A549 (cell line): ENCODE measurements at regions not wholly inside any gene's neighbourhood (a gene's known extent, or its start where the extent isn't known, plus 50 kb on each side); places are given as distances from the start of the nearest gene placed in this dataset.

Source experiments
- ATAC-seq, 2 experiments: fragments of 200-7000 bp in 1 of 2; fragments of >200 bp in 1 of 2; cut with Nextera tagmentation in 1 of 2; cut with Tn5 transposase in 1 of 2; 3 replicates each; pipeline versions ENCODE4 v1.8.0 to v1.9.1; 2018 to 2020; ENCODE audit warnings: mild to moderate bottlenecking in 1 of 2, moderate library complexity in 1 of 2
- CTCF ChIA-PET: fragments of 300-600 bp; sonication (Branson Sonifier 250); formaldehyde crosslinking; extraction: SDS; loops from one replicate; lab custom pipeline; 2021; ENCODE audit warnings: antibody characterized with exemption, inconsistent platforms; lab: Yijun Ruan, JAX
- POLR2A ChIA-PET: fragments of 350-600 bp; formaldehyde crosslinking; extraction: SDS; loops from one replicate; lab custom pipeline; 2021; ENCODE audit warnings: antibody characterized with exemption, inconsistent platforms; lab: Yijun Ruan, JAX
- DNase-seq, 2 experiments: peaks; one replicate each; pipeline versions ENCODE4 v3.0.0 to v3.0.0-alpha.2; 2011 to 2016; ENCODE audit warnings: low read depth in 1 of 2, low spot score in 1 of 2
- FAIRE-seq: peaks from 2 replicates; lab custom pipeline; 2011; peaks lifted over from hg19 to GRCh38; lab: Jason Lieb, UNC
- H3K27ac ChIP-seq, 2 experiments: fragments of >200 bp; sonication (Bioruptor Twin); formaldehyde crosslinking; 3 replicates each; pipeline ENCODE4 v1.5.1; 2016 to 2017
- H3K4me1 ChIP-seq: fragments of >200 bp; sonication (Bioruptor Twin); formaldehyde crosslinking; 3 replicates; pipeline ENCODE4 v1.6.1; 2016
- H3K4me2 ChIP-seq: fragments of >200 bp; sonication (Bioruptor Twin); formaldehyde crosslinking; 3 replicates; pipeline ENCODE4 v1.6.1; 2016
- H3K4me3 ChIP-seq: fragments of >200 bp; sonication (Bioruptor Twin); formaldehyde crosslinking; 3 replicates; pipeline ENCODE4 v1.5.1; 2016
- H3K9me3 ChIP-seq: fragments of >200 bp; sonication (Bioruptor Twin); formaldehyde crosslinking; 3 replicates; pipeline ENCODE4 v1.6.1; 2016
- CEBPB ChIP-seq, 2 experiments: fragments of >200 bp in 1 of 2; sonication (Bioruptor Twin) in 1 of 2; formaldehyde crosslinking in 1 of 2; IDR thresholded peaks; 2 replicates each; pipeline ENCODE4 v1.6.1; 2012 to 2016
- CHD2 ChIP-seq: fragments of 150-350 bp; IDR thresholded peaks from 2 replicates; pipeline ENCODE4 v1.6.1; 2014; ENCODE audit warnings: low read length; ENCODE audit not compliant: partially characterized antibody
- CHD4 ChIP-seq: fragments of 200-600 bp; sonication (generic); IDR thresholded peaks from 2 replicates; pipeline ENCODE4 v1.6.1; 2016; ENCODE audit warnings: antibody characterized with exemption, mild to moderate bottlenecking, borderline replicate concordance
- E2F6 ChIP-seq: IDR thresholded peaks from 2 replicates; pipeline ENCODE4 v1.6.1; 2012; ENCODE audit warnings: low read depth, borderline replicate concordance
- EHF ChIP-seq: fragments of 250-450 bp; sonication (Bioruptor Pico); IDR thresholded peaks from 2 replicates; pipeline ENCODE4 v1.5.0; 2020; ENCODE audit warnings: mild to moderate bottlenecking
- EP300 ChIP-seq, 2 experiments: fragments of >200 bp; sonication (Bioruptor Twin); formaldehyde crosslinking; IDR thresholded peaks; 2 replicates in 1 of 2; 3 replicates in 1 of 2; pipeline ENCODE4 v1.6.1; 2016 to 2017
- ESRRA ChIP-seq: fragments of 150-350 bp; IDR thresholded peaks from 2 replicates; pipeline ENCODE4 v1.6.1; 2014; ENCODE audit warnings: mild to moderate bottlenecking, low read length, borderline replicate concordance
- FOXS1 ChIP-seq: fragments of 250-450 bp; sonication (Bioruptor Pico); IDR thresholded peaks from 2 replicates; pipeline ENCODE4 v1.5.0; 2020; ENCODE audit warnings: mild to moderate bottlenecking, moderate library complexity
- GATA3 ChIP-seq: IDR thresholded peaks from 2 replicates; pipeline ENCODE4 v1.6.1; 2012; ENCODE audit warnings: borderline replicate concordance
- HMGXB4 ChIP-seq: fragments of 250-450 bp; sonication (Bioruptor Pico); IDR thresholded peaks from 2 replicates; pipeline ENCODE4 v1.5.0; 2021; ENCODE audit warnings: mild to moderate bottlenecking, moderate library complexity, borderline replicate concordance
- JUN ChIP-seq, 2 experiments: fragments of >200 bp; sonication (Bioruptor Twin); formaldehyde crosslinking; IDR thresholded peaks; 2 replicates in 1 of 2; 3 replicates in 1 of 2; pipeline ENCODE4 v1.6.1; 2016 to 2017
- JUNB ChIP-seq: fragments of >200 bp; sonication (Bioruptor Twin); formaldehyde crosslinking; IDR thresholded peaks from 2 replicates; pipeline ENCODE4 v1.6.1; 2016
- KDM5A ChIP-seq: fragments of 200-600 bp; sonication (generic); IDR thresholded peaks from 2 replicates; pipeline ENCODE4 v1.6.1; 2016; ENCODE audit warnings: antibody characterized with exemption, mild to moderate bottlenecking
- MAFK ChIP-seq: fragments of 450-650 bp; IDR thresholded peaks from 2 replicates; pipeline ENCODE4 v1.6.1; 2014; ENCODE audit not compliant: partially characterized antibody
- MAZ ChIP-seq: fragments of 150-350 bp; IDR thresholded peaks from 2 replicates; pipeline ENCODE4 v1.6.1; 2014; ENCODE audit warnings: antibody characterized with exemption, low read depth, low read length, borderline replicate concordance
- MYC ChIP-seq: IDR thresholded peaks from 2 replicates; pipeline ENCODE4 v1.6.1; 2012; ENCODE audit warnings: mild to moderate bottlenecking, inconsistent platforms, low read length, improper control_type of control experiment, borderline replicate concordance
- NFE2L2 ChIP-seq: fragments of 150-350 bp; conservative IDR thresholded peaks from 2 replicates; pipeline ENCODE4 v1.6.1; 2014; ENCODE audit warnings: low read length
- NR3C1 ChIP-seq: fragments of >200 bp; sonication (Bioruptor Twin); formaldehyde crosslinking; IDR thresholded peaks from 3 replicates; pipeline ENCODE4 v1.6.1; 2017
- POLR2A ChIP-seq: IDR thresholded peaks from 2 replicates; pipeline ENCODE4 v1.6.1; 2012; ENCODE audit warnings: mild to moderate bottlenecking, low read length
- RAD21 ChIP-seq, 2 experiments: fragments of >200 bp in 1 of 2; sonication (Bioruptor Twin) in 1 of 2; formaldehyde crosslinking in 1 of 2; IDR thresholded peaks in 1 of 2; conservative IDR thresholded peaks in 1 of 2; 2 replicates in 1 of 2; 3 replicates in 1 of 2; pipeline ENCODE4 v1.6.1; 2012 to 2018; ENCODE audit warnings: inconsistent platforms in 1 of 2
- RARB ChIP-seq: fragments of 250-450 bp; sonication (Bioruptor Pico); IDR thresholded peaks from 2 replicates; pipeline ENCODE4 v1.8.0; 2021; ENCODE audit warnings: mild to moderate bottlenecking, moderate library complexity
- RFX5 ChIP-seq: fragments of 450-650 bp; IDR thresholded peaks from 2 replicates; pipeline ENCODE4 v1.7.1; 2014; ENCODE audit warnings: antibody characterized with exemption, mild to moderate bottlenecking, moderate library complexity
- SMC3 ChIP-seq: fragments of >200 bp; sonication (Bioruptor Twin); formaldehyde crosslinking; IDR thresholded peaks from 3 replicates; pipeline ENCODE4 v1.6.1; 2018; ENCODE audit warnings: inconsistent platforms
- SREBF2 ChIP-seq: fragments of 450-650 bp; IDR thresholded peaks from 2 replicates; pipeline ENCODE4 v1.6.1; 2014; ENCODE audit warnings: mild to moderate bottlenecking, moderate library complexity
- ZC3H11A ChIP-seq: fragments of 450-650 bp; IDR thresholded peaks from 2 replicates; pipeline ENCODE4 v1.6.1; 2014; ENCODE audit warnings: antibody characterized with exemption, mild to moderate bottlenecking
- ZFP36 ChIP-seq: fragments of 450-650 bp; IDR thresholded peaks from 2 replicates; pipeline ENCODE4 v1.6.1; 2014; ENCODE audit warnings: borderline replicate concordance; ENCODE audit not compliant: partially characterized antibody
- ZNF302 ChIP-seq: fragments of 250-450 bp; sonication (Bioruptor Pico); IDR thresholded peaks from 2 replicates; pipeline ENCODE4 v1.9.0; 2021; ENCODE audit warnings: inconsistent platforms, mild to moderate bottlenecking, moderate library complexity
- WGBS: methylation state at CpG from one replicate; pipeline ENCODE4 v1.1.6; 2017; ENCODE audit errors: missing lambda C conversion rate; 5-methylcytosine and 5-hydroxymethylcytosine counted together
- TF ChIP-seq, protein P1 (sequence below): fragments of 150-350 bp; IDR thresholded peaks from 2 replicates; pipeline ENCODE4 v1.6.1; 2014; ENCODE audit warnings: low read depth, mild to moderate bottlenecking, low read length
- TF ChIP-seq, protein P2 (sequence below): fragments of 200-600 bp; sonication (generic); IDR thresholded peaks from 2 replicates; pipeline ENCODE4 v1.6.1; 2016; ENCODE audit warnings: antibody characterized with exemption, mild to moderate bottlenecking, moderate library complexity

GRCh38 chr18:57278933-57279332 lies 73.4 kb upstream of the ST8SIA3 start:
- ATAC-seq (no peak), FAIRE-seq (no peak), DNase-seq (no peak)
- Histone ChIP-seq H3K4me2 (no peak overlapping the region), H3K9me3 (no peaks in the 10 kb centered on the region), H3K27ac (no peak overlapping the region), H3K4me3 (no peak overlapping the region), H3K4me1 (no peaks in the 10 kb centered on the region)
- no peak for TF ChIP-seq ZC3H11A
- no peak for TF ChIP-seq E2F6
- TF ChIP-seq EHF (CRISPR knock-in tag) = no peak
- TF ChIP-seq SMC3 = no peak
- no peak for TF ChIP-seq FOXS1
- TF ChIP-seq KDM5A = no peak
- TF ChIP-seq RARB (CRISPR knock-in tag) = no peak
- TF ChIP-seq RFX5 = no peak
- TF ChIP-seq JUNB = no peak
- no peak for TF ChIP-seq JUN (IDR thresholded peaks at IDR 0.05)
- no peak for TF ChIP-seq RAD21 (conservative IDR thresholded peaks at IDR 0.05 in 1 of 2, IDR thresholded peaks at IDR 0.05 in 1 of 2)
- TF ChIP-seq MAZ = no peak
- no peak for TF ChIP-seq GATA3
- no peak for TF ChIP-seq NR3C1
- no peak for TF ChIP-seq MYC
- no peak for TF ChIP-seq CHD2
- no peak for TF ChIP-seq SREBF2
- CTCF ChIA-PET = interaction anchor here (1.3 kb wide), 1 partner anchor 159 kb away, joined by 3 read pairs; no protein-coding TSS in a partner anchor
- POLR2A ChIA-PET = no interaction called here

DNA sequence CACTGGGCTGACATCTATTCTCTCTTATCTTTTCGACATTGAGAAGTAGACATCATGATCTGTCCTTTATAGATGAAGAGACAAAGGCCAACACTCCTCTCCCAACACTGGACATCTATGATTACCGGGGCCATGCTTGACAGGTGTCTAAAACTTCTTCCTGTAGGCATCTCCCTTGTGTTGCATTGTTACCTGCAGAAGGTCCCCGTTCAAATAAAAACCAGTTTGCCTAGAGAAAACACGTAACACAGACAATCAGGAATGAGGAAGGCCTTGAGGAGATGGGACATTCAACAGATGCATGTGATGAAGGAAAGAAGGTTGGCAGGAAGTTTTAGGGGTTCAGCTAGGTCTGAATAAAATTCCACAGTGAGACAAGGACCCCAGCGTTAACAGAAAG lies 70.8 kb upstream of the ST8SIA3 start:
- Histone ChIP-seq H3K9me3 (no peaks in the 10 kb centered on the region), H3K4me2 (no peak overlapping the region), H3K27ac (no peak overlapping the region), H3K4me3 (no peak overlapping the region), H3K4me1 (no peaks in the 10 kb centered on the region)
- no peak for DNase-seq
- no peak for ATAC-seq
- ChIA-PET POLR2A (no interaction called here), CTCF (no interaction called here)
- TF ChIP-seq RAD21 (conservative IDR thresholded peaks at IDR 0.05 in 1 of 2, IDR thresholded peaks at IDR 0.05 in 1 of 2) (no peak), MAFK (no peak), GATA3 (no peak), NFE2L2 (no peak), CHD2 (no peak), EP300 (IDR thresholded peaks at IDR 0.05) (no peak), ESRRA (no peak), HMGXB4 (CRISPR knock-in tag) (no peak), EHF (CRISPR knock-in tag) (no peak), ZNF302 (CRISPR knock-in tag) (no peak)
- TF ChIP-seq, protein P1, sequence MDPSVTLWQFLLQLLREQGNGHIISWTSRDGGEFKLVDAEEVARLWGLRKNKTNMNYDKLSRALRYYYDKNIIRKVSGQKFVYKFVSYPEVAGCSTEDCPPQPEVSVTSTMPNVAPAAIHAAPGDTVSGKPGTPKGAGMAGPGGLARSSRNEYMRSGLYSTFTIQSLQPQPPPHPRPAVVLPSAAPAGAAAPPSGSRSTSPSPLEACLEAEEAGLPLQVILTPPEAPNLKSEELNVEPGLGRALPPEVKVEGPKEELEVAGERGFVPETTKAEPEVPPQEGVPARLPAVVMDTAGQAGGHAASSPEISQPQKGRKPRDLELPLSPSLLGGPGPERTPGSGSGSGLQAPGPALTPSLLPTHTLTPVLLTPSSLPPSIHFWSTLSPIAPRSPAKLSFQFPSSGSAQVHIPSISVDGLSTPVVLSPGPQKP = no peak
- WGBS = 31% methylated on average over 5 of the region's 5 CpGs
- no peak for FAIRE-seq

- 36% methylated on average over 2 of the region's 2 CpGs for WGBS
- POLR2A ChIA-PET = no interaction called here
- peaks cover 6% of the 10 kb centered on the region; the same call in 1 of the 3 replicates for H3K9me3 ChIP-seq
- CTCF ChIA-PET = no interaction called here
- FAIRE-seq (no peak), ATAC-seq (no peak), DNase-seq (no peak)
- no peak for TF ChIP-seq JUN (IDR thresholded peaks at IDR 0.05)
- no peak for TF ChIP-seq ZFP36
- TF ChIP-seq POLR2A = no peak
- TF ChIP-seq CEBPB (IDR thresholded peaks at IDR 0.05) = no peak
- TF ChIP-seq, protein P2, sequence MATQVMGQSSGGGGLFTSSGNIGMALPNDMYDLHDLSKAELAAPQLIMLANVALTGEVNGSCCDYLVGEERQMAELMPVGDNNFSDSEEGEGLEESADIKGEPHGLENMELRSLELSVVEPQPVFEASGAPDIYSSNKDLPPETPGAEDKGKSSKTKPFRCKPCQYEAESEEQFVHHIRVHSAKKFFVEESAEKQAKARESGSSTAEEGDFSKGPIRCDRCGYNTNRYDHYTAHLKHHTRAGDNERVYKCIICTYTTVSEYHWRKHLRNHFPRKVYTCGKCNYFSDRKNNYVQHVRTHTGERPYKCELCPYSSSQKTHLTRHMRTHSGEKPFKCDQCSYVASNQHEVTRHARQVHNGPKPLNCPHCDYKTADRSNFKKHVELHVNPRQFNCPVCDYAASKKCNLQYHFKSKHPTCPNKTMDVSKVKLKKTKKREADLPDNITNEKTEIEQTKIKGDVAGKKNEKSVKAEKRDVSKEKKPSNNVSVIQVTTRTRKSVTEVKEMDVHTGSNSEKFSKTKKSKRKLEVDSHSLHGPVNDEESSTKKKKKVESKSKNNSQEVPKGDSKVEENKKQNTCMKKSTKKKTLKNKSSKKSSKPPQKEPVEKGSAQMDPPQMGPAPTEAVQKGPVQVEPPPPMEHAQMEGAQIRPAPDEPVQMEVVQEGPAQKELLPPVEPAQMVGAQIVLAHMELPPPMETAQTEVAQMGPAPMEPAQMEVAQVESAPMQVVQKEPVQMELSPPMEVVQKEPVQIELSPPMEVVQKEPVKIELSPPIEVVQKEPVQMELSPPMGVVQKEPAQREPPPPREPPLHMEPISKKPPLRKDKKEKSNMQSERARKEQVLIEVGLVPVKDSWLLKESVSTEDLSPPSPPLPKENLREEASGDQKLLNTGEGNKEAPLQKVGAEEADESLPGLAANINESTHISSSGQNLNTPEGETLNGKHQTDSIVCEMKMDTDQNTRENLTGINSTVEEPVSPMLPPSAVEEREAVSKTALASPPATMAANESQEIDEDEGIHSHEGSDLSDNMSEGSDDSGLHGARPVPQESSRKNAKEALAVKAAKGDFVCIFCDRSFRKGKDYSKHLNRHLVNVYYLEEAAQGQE = no peak
- TF ChIP-seq CHD4 = no peak
- no peak overlapping the region for H3K4me3 ChIP-seq
- H3K27ac ChIP-seq = no peak overlapping the region
- no peak overlapping the region for H3K4me2 ChIP-seq
- no peaks in the 10 kb centered on the region for H3K4me1 ChIP-seq
Observed at GRCh38 chr18:57286949-57287348, 65.4 kb upstream of the ST8SIA3 start.
